ENCODE measurements at regions not wholly inside any gene's neighbourhood (a gene's known extent, or its start where the extent isn't known, plus 50 kb on each side); places are given as distances from the start of the nearest gene placed in this dataset.

DNA sequence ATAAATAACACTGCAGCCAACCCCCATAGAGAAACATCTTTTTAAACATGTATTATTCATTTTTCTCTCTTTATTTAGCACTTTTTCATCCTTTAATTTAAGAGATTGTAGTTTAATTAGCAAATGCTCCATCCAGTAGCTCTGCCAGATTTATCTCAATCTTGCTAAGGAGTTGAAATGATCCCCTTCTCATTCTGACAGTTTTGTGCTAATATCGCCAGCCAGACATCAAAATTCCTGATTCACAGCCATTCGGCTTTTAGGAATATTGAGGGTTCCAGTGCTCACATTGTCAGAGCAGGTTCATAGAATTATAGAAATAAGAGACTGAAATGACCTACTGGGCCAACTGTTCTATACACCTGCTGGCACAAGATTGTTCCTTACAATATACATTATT, 77.8 kb downstream of the CASP12 start:
- no peak for TF ChIP-seq EZH2 (IDR thresholded peaks at IDR 0.05; ENCODE audit: borderline replicate concordance, low read depth, low read length, severe bottlenecking)
- no peak for TF ChIP-seq CTCF (IDR thresholded peaks at IDR 0.05; ENCODE audit: borderline replicate concordance, extremely low read depth, low read length, poor library complexity, severe bottlenecking)
- no peak for ATAC-seq (ENCODE audit: insufficient read depth, low read depth)

DNA sequence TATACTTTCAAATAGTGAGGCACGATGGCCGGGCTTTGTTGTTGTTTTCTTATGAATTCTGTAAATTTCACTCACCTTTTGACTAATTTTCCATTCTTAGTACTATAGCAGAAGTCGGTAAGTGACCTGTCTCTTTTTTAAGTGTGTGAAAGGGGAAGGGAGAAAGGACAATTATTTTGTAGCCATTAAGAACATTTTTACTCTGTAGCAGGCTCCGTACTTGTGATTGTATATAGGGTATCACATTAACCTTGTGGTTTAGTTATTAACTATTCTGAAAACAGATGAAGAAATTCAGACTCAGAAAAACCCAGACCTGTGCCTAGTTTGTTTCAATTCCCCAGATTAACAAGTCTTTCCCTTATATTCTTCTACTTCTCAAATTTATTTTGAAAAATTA, 78.7 kb downstream of the CASP12 start:
- H3K36me3 ChIP-seq (ENCODE audit: insufficient read depth, low read length): no peaks in the 10 kb centered on the region

More for the DNA sequence above, 77.8 kb downstream of the CASP12 start:
- Histone ChIP-seq H3K27me3 (ENCODE audit: insufficient read depth, low read length, poor library complexity) (no peaks in the 10 kb centered on the region), H3K4me2 (ENCODE audit: insufficient read depth, low read length) (no peak overlapping the region), H3K4me3 (ENCODE audit: low read depth in 1 of 2, low read length in 2 of 2) (no peak overlapping the region), H3K27ac (ENCODE audit: low read length) (no peak overlapping the region), H3K9me3 (ENCODE audit: insufficient read depth, low read length, severe bottlenecking) (no peaks in the 10 kb centered on the region), H3K79me2 (ENCODE audit: insufficient read depth, low read length) (no peaks in the 10 kb centered on the region), H4K20me1 (ENCODE audit: insufficient read depth, low read length) (no peaks in the 10 kb centered on the region), H3K4me1 (ENCODE audit: insufficient read depth, low read length) (no peaks in the 10 kb centered on the region), H3K9ac (ENCODE audit: low read depth, low read length) (no peak overlapping the region), H2AFZ (ENCODE audit: low read depth, low read length) (no peak overlapping the region), H3K36me3 (ENCODE audit: insufficient read depth, low read length) (no peaks in the 10 kb centered on the region)
- DNase-seq: no peak

GRCh38 chr11:104819107-104819506, 79.2 kb downstream of the CASP12 start:
- ATAC-seq (ENCODE audit: insufficient read depth, low read depth) (no peak), DNase-seq (no peak)
- Histone ChIP-seq H3K36me3 (ENCODE audit: insufficient read depth, low read length) (no peaks in the 10 kb centered on the region), H3K9me3 (ENCODE audit: insufficient read depth, low read length, severe bottlenecking) (no peaks in the 10 kb centered on the region), H3K4me3 (ENCODE audit: low read depth in 1 of 2, low read length in 2 of 2) (no peak overlapping the region), H3K79me2 (ENCODE audit: insufficient read depth, low read length) (no peaks in the 10 kb centered on the region), H2AFZ (ENCODE audit: low read depth, low read length) (peak overlapping the region; percentile 47), H3K27me3 (ENCODE audit: insufficient read depth, low read length, poor library complexity) (no peaks in the 10 kb centered on the region), H3K4me2 (ENCODE audit: insufficient read depth, low read length) (no peak overlapping the region), H4K20me1 (ENCODE audit: insufficient read depth, low read length) (no peaks in the 10 kb centered on the region), H3K4me1 (ENCODE audit: insufficient read depth, low read length) (no peaks in the 10 kb centered on the region), H3K27ac (ENCODE audit: low read length) (no peak overlapping the region), H3K9ac (ENCODE audit: low read depth, low read length) (no peak overlapping the region)
- TF ChIP-seq CTCF (IDR thresholded peaks at IDR 0.05; ENCODE audit: borderline replicate concordance, extremely low read depth, low read length, poor library complexity, severe bottlenecking): no peak
- no peak for TF ChIP-seq EZH2 (IDR thresholded peaks at IDR 0.05; ENCODE audit: borderline replicate concordance, low read depth, low read length, severe bottlenecking)

More for the DNA sequence above, 78.7 kb downstream of the CASP12 start:
- DNase-seq: no peak
- no peak for ATAC-seq (ENCODE audit: insufficient read depth, low read depth)
- Histone ChIP-seq H3K4me3 (ENCODE audit: low read depth in 1 of 2, low read length in 2 of 2) (no peak overlapping the region), H4K20me1 (ENCODE audit: insufficient read depth, low read length) (no peaks in the 10 kb centered on the region), H3K27me3 (ENCODE audit: insufficient read depth, low read length, poor library complexity) (no peaks in the 10 kb centered on the region), H3K9ac (ENCODE audit: low read depth, low read length) (no peak overlapping the region), H3K4me1 (ENCODE audit: insufficient read depth, low read length) (no peaks in the 10 kb centered on the region), H3K4me2 (ENCODE audit: insufficient read depth, low read length) (no peak overlapping the region), H2AFZ (ENCODE audit: low read depth, low read length) (no peak overlapping the region), H3K27ac (ENCODE audit: low read length) (no peak overlapping the region), H3K79me2 (ENCODE audit: insufficient read depth, low read length) (no peaks in the 10 kb centered on the region), H3K9me3 (ENCODE audit: insufficient read depth, low read length, severe bottlenecking) (no peaks in the 10 kb centered on the region)
- no peak for TF ChIP-seq EZH2 (IDR thresholded peaks at IDR 0.05; ENCODE audit: borderline replicate concordance, low read depth, low read length, severe bottlenecking)
- no peak for TF ChIP-seq CTCF (IDR thresholded peaks at IDR 0.05; ENCODE audit: borderline replicate concordance, extremely low read depth, low read length, poor library complexity, severe bottlenecking)

DNA sequence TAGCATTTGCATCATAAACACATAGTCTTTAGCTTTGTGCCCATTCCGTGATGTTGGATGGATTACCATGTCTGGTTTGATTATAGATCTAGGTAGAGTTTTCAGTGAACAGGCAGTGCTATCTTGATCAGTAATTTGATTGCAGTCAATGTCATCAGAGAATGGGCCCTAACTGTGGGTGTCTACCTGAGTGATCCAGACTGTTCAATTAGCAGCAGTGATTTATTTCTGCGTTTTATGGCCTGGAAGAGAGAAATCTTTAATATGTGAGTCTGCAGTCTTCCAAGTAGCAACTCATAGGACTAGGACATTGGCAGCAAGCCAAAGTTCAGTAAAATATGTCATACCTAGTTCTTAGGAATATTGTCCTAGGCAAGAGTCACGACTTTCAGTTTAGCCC, 80.3 kb downstream of the CASP12 start:
- ATAC-seq (ENCODE audit: insufficient read depth, low read depth): no peak

More for the DNA sequence above, 80.3 kb downstream of the CASP12 start:
- Histone ChIP-seq H3K79me2 (ENCODE audit: insufficient read depth, low read length) (no peaks in the 10 kb centered on the region), H3K4me1 (ENCODE audit: insufficient read depth, low read length) (no peaks in the 10 kb centered on the region), H3K4me2 (ENCODE audit: insufficient read depth, low read length) (no peak overlapping the region), H3K36me3 (ENCODE audit: insufficient read depth, low read length) (no peaks in the 10 kb centered on the region), H3K27me3 (ENCODE audit: insufficient read depth, low read length, poor library complexity) (no peaks in the 10 kb centered on the region), H2AFZ (ENCODE audit: low read depth, low read length) (no peak overlapping the region), H3K27ac (ENCODE audit: low read length) (no peak overlapping the region), H3K4me3 (ENCODE audit: low read depth in 1 of 2, low read length in 2 of 2) (no peak overlapping the region), H3K9me3 (ENCODE audit: insufficient read depth, low read length, severe bottlenecking) (no peaks in the 10 kb centered on the region), H3K9ac (ENCODE audit: low read depth, low read length) (no peak overlapping the region), H4K20me1 (ENCODE audit: insufficient read depth, low read length) (no peaks in the 10 kb centered on the region)
- no peak for DNase-seq
- TF ChIP-seq EZH2 (IDR thresholded peaks at IDR 0.05; ENCODE audit: borderline replicate concordance, low read depth, low read length, severe bottlenecking) (no peak), CTCF (IDR thresholded peaks at IDR 0.05; ENCODE audit: borderline replicate concordance, extremely low read depth, low read length, poor library complexity, severe bottlenecking) (no peak)

All from DND-41 (cell line).